ENCODE measurements at regions not wholly inside any gene's neighbourhood (a gene's known extent, or its start where the extent isn't known, plus 50 kb on each side); places are given as distances from the start of the nearest gene placed in this dataset.

DNA sequence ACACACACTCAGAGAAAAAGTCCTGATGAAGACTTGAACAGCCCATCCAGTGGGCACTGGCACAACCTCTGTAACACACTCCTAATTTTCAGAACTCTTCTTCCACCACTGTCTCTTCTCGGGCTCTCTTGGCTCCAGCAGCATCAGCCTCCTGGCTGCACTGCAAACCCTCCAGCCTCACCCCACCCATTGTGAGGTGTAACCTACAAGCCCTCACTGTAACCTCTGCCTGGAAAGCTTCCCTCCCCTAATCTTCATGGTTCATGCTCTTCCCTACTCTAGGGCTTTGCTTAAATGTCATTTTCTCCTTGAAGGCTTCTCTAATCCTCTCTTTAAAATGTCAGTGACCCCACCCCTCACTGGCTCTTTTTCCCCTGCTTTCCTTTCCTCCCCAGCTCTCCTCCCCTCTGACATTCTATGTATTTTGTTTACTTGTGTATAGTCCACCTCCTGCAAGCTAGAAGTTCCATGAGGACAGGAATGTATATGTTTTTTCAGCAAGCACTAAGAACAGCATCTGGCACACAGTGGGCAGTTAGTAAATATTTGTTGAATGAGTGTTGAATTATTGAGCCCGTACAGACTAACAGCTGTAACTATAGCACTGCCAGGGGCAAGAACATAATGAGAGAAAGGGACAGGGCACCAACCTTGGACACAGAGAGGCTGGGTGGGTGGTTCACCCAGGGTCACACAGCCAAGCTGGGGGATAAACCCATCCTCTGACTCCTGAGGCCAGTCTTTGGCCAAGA lies 76.4 kb downstream of the ESM1 start:
- TF ChIP-seq, protein P1, sequence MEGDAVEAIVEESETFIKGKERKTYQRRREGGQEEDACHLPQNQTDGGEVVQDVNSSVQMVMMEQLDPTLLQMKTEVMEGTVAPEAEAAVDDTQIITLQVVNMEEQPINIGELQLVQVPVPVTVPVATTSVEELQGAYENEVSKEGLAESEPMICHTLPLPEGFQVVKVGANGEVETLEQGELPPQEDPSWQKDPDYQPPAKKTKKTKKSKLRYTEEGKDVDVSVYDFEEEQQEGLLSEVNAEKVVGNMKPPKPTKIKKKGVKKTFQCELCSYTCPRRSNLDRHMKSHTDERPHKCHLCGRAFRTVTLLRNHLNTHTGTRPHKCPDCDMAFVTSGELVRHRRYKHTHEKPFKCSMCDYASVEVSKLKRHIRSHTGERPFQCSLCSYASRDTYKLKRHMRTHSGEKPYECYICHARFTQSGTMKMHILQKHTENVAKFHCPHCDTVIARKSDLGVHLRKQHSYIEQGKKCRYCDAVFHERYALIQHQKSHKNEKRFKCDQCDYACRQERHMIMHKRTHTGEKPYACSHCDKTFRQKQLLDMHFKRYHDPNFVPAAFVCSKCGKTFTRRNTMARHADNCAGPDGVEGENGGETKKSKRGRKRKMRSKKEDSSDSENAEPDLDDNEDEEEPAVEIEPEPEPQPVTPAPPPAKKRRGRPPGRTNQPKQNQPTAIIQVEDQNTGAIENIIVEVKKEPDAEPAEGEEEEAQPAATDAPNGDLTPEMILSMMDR (IDR thresholded peaks at IDR 0.05; ENCODE audit: control extremely low read depth, extremely low read depth, low read depth, missing control alignments) = no peak
- CTCF ChIA-PET = interaction anchor here (1.3 to 3.2 kb wide), 3 partner anchors 14 to 237 kb away, joined by 3 to 23 read pairs (median 10); no protein-coding TSS in a partner anchor
- no peak for DNase-seq (ENCODE audit: extremely low spot score)
- POLR2A ChIA-PET = no interaction called here

DNA sequence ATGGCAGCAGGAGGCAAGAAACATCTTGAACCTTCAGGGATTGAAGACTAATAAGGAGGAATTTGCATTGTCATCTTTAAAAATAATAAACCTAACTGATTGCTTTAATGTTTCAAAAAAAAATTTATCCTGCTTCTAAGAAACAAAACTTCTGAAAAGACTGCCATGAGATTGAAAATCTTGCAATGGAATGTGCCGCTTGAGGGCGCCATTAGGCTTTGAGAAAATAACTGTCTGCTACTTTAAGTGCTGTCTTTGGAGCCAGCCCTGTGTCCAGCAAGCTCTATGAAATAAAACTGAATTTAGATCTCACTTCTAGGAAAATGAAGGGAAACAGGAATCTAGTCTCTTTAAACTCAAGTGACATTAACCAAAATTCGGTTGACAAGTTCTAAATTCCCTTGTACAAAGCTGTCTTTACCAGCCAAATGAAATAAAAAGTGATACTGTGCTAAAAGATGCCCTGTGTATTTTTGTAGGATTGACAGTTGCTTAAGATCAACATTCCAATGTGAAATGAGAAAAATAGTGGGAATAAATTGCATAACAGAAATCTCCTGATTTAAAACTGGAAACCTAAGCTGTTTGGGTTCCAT lies 79.4 kb downstream of the ESM1 start:
- TF ChIP-seq, protein P1 (IDR thresholded peaks at IDR 0.05; ENCODE audit: control extremely low read depth, extremely low read depth, low read depth, missing control alignments) = peak; percentile 57
- CTCF ChIA-PET = interaction anchor here (0.8 to 3.2 kb wide), 16 partner anchors 9 to 504 kb away, joined by 3 to 23 read pairs (median 4); partner anchors contain the start of genes GPX8 and SNX18
- POLR2A ChIA-PET = no interaction called here
- DNase-seq (ENCODE audit: extremely low spot score) = peak; percentile 26

DNA sequence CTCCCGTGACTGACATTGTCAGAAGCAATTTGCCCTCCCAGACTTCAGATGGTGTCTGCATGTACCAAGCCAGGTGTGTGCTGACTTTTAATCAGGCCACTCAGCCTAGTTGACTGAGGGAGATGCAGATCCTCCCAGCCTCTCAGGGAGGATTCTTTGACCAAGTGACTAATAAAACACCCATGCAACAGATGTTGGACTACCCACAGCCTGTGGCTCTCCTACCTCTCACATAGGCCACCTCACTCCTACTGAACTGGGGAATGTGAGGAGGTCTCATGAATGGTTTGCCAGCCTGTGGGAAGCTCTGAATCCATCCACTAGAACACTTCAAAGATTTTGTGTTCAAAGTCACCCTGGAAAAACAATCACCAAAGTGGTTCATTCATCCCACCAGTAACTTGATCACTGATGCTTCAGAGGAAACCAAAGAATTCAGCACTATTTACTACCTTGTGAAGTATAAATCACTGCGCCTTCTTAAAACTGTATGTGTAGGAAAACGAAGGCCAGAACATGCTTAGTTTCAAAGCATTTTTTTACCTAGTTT lies 80.1 kb downstream of the ESM1 start:
- ChIA-PET CTCF (interaction anchor here (0.7 to 3.2 kb wide), 9 partner anchors 10 to 389 kb away, joined by 3 to 11 read pairs (median 5); partner anchors contain the start of gene GPX8), POLR2A (no interaction called here)
- TF ChIP-seq, protein P1 (IDR thresholded peaks at IDR 0.05; ENCODE audit: control extremely low read depth, extremely low read depth, low read depth, missing control alignments) = no peak
- no peak for DNase-seq (ENCODE audit: extremely low spot score)

DNA sequence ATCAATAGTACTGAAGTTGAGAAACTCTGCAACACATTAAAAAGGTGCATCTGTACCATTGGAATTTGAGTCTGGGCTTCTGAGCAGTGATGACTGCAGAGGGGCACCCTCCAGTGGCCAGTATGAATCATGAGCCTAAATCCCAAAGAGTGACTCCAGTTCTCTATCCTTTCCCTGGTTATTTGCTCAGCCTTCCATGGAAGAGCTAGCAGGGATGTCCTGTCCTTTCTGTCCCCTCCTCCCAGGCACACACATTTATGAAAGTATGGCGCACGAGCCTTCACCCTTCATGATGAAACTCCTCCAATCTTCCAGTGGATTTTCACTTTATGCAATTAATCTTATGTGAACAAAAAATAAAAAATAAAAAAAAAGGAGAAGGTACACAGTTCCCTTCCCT lies 81.0 kb downstream of the ESM1 start:
- ChIA-PET CTCF (interaction anchor here (1.0 to 2.9 kb wide), 6 partner anchors 11 to 388 kb away, joined by 4 to 11 read pairs (median 6); partner anchors contain the start of gene GPX8), POLR2A (no interaction called here)
- TF ChIP-seq, protein P1 (IDR thresholded peaks at IDR 0.05; ENCODE audit: control extremely low read depth, extremely low read depth, low read depth, missing control alignments) = peak; percentile 1
- DNase-seq (ENCODE audit: extremely low spot score) = no peak

DNA sequence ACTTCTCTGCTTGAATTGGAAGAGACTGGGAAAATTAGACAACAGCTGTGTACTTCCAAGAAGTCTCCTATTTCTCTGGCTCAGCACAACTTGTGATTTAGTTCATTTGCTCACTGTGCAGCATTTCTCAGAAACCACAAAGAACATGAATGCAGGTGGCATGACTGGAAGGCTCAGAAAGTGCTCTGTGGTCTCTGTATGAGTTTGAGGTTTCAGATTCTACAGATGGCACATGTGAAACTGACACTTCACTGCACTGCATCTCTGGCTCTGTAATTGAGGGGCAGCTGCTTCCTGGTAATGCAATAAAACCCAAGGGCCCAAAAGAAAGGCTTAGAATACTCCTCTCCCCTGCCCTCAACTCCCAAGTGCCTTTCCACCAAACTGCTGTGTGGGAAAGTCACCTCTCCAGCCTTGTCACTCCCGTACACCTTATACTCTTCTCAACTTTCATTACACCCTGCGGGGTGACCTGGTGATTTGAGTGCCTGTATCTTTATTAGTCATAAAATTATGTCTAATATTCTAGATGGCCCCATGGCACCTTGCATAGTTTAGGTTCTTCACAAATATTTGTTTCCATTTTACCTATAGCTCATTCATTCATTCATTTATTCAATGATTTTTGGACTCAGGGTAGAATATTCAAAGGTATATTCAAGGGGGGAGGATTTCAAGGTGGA lies 82.5 kb downstream of the ESM1 start:
- DNase-seq (ENCODE audit: extremely low spot score) = peak; percentile 29
- ChIA-PET CTCF (interaction anchor here (1.2 to 2.0 kb wide), 4 partner anchors 41 to 258 kb away, joined by 3 to 6 read pairs (median 4); no protein-coding TSS in a partner anchor), POLR2A (no interaction called here)
- TF ChIP-seq, protein P1 (IDR thresholded peaks at IDR 0.05; ENCODE audit: control extremely low read depth, extremely low read depth, low read depth, missing control alignments) = no peak

Measured in GM10248 (cell line).